Endothelial cell of umbilical vein (primary cell): ENCODE measurements at regions not wholly inside any gene's neighbourhood (a gene's known extent, or its start where the extent isn't known, plus 50 kb on each side); places are given as distances from the start of the nearest gene placed in this dataset.

Experiments
- BruUV-seq: library from RNA; stranded (reverse); fragments of 400-500 nt; replicated peaks from 2 replicates; lab custom pipeline; 2021; lab: Mats Ljungman, UMichigan
- CTCF ChIA-PET: fragments of 300-600, 350-600 bp; sonication (Branson Sonifier 250); formaldehyde crosslinking; loops from one replicate; lab custom pipeline; 2021; ENCODE audit warnings: antibody characterized with exemption, inconsistent platforms; lab: Charles Lee
- POLR2A ChIA-PET: fragments of 300-600, 350-600 bp; sonication (Branson Sonifier 250); formaldehyde crosslinking; loops from one replicate; lab custom pipeline; 2021; ENCODE audit warnings: antibody characterized with exemption, inconsistent platforms; lab: Charles Lee
- DNase-seq: peaks from one replicate; pipeline ENCODE4 v3.0.0-alpha.2; 2011; ENCODE audit warnings: low read depth, low spot score
- FAIRE-seq: peaks from 2 replicates; lab custom pipeline; 2011; peaks lifted over from hg19 to GRCh38; lab: Jason Lieb, UNC
- H2AFZ ChIP-seq: 2 replicates; pipeline ENCODE4 v1.6.0; 2012; ENCODE audit warnings: low read depth, low read length, control low read depth, inconsistent platforms
- H3K27ac ChIP-seq: 2 replicates; pipeline ENCODE4 v1.5.1; 2011; ENCODE audit warnings: low read depth, mild to moderate bottlenecking, control low read depth, low read length, moderate library complexity; ENCODE audit not compliant: insufficient read depth
- H3K27me3 ChIP-seq, 2 experiments: 2 replicates each; pipeline versions ENCODE4 v1.6.0 to v1.6.1; 2011; ENCODE audit warnings: low read length in 2 of 2, mixed read lengths in 1 of 2; ENCODE audit not compliant: control insufficient read depth in 2 of 2, insufficient read depth in 2 of 2
- H3K36me3 ChIP-seq, 2 experiments: 2 replicates in 1 of 2; 3 replicates in 1 of 2; pipeline ENCODE4 v1.5.1; 2011; ENCODE audit warnings: low read length in 2 of 2, mild to moderate bottlenecking in 1 of 2, moderate library complexity in 1 of 2; ENCODE audit not compliant: control insufficient read depth in 2 of 2, insufficient read depth in 2 of 2; ENCODE audit errors: extremely low read depth in 1 of 2
- H3K4me1 ChIP-seq: 3 replicates; pipeline ENCODE4 v1.5.1; 2011; ENCODE audit warnings: mild to moderate bottlenecking, low read length; ENCODE audit not compliant: control insufficient read depth, insufficient read depth; ENCODE audit errors: extremely low read depth
- H3K4me2 ChIP-seq: 2 replicates; pipeline ENCODE4 v1.6.1; 2011; ENCODE audit warnings: low read length, control low read depth, mixed read lengths; ENCODE audit not compliant: insufficient read depth
- H3K4me3 ChIP-seq, 3 experiments: fragments of 200-600 bp in 1 of 3; sonication (generic), shearing (Covaris generic) in 1 of 3; replicated peaks in 1 of 3; 2 replicates each; pipeline ENCODE4 v1.5.1; 2011 to 2016; ENCODE audit warnings: control low read depth in 3 of 3, low read length in 3 of 3, mild to moderate bottlenecking in 2 of 3, inconsistent platforms in 1 of 3, low read depth in 1 of 3, moderate library complexity in 1 of 3; ENCODE audit not compliant: insufficient read depth in 1 of 3
- H3K79me2 ChIP-seq: 2 replicates; pipeline ENCODE4 v1.6.0; 2012; ENCODE audit warnings: low read length, inconsistent platforms; ENCODE audit not compliant: control insufficient read depth, insufficient read depth
- H3K9ac ChIP-seq: replicated peaks from 2 replicates; pipeline ENCODE3; 2011; ENCODE audit warnings: low read length, control low read depth; ENCODE audit not compliant: insufficient read depth; ENCODE audit errors: extremely low read depth
- H3K9me1 ChIP-seq: replicated peaks from 3 replicates; pipeline ENCODE4 v1.6.0; 2011; ENCODE audit warnings: mild to moderate bottlenecking, low read length; ENCODE audit not compliant: control insufficient read depth, insufficient read depth; ENCODE audit errors: extremely low read depth
- H3K9me3 ChIP-seq: replicated peaks from 2 replicates; pipeline ENCODE4 v1.5.1; 2012; ENCODE audit warnings: low read length, inconsistent platforms; ENCODE audit not compliant: control insufficient read depth, insufficient read depth
- H4K20me1 ChIP-seq: replicated peaks from 2 replicates; pipeline ENCODE3; 2011; ENCODE audit warnings: mild to moderate bottlenecking, low read length; ENCODE audit not compliant: control insufficient read depth, insufficient read depth; ENCODE audit errors: extremely low read depth
- EZH2 ChIP-seq: IDR thresholded peaks from 2 replicates; pipeline ENCODE4 v1.6.1; 2012; ENCODE audit warnings: borderline replicate concordance, low read depth, mild to moderate bottlenecking, moderate library complexity, low read length, inconsistent platforms; ENCODE audit not compliant: severe bottlenecking
- FOS ChIP-seq: IDR thresholded peaks from 2 replicates; pipeline ENCODE4 v1.6.1; 2011; ENCODE audit warnings: mild to moderate bottlenecking, low read length, moderate library complexity, borderline replicate concordance; ENCODE audit not compliant: insufficient read depth
- GATA2 ChIP-seq: IDR thresholded peaks from 2 replicates; pipeline ENCODE4 v1.7.0; 2011; ENCODE audit warnings: low read depth, mild to moderate bottlenecking, moderate library complexity, mixed read lengths, low read length; ENCODE audit not compliant: insufficient read length, insufficient read depth
- JUN ChIP-seq: IDR thresholded peaks from 2 replicates; pipeline ENCODE4 v1.6.1; 2011; ENCODE audit warnings: borderline replicate concordance, low read depth; ENCODE audit not compliant: insufficient read length, insufficient read depth
- MYC ChIP-seq: IDR thresholded peaks from one replicate; pipeline ENCODE4 v1.6.1; 2011; ENCODE audit warnings: mild to moderate bottlenecking, low read depth, low read length
- POLR2A ChIP-seq: IDR thresholded peaks from 2 replicates; pipeline ENCODE4 v1.6.1; 2012; ENCODE audit warnings: low read depth, mild to moderate bottlenecking, control low read depth, low read length
- POLR2AphosphoS5 ChIP-seq: IDR thresholded peaks from 2 replicates; pipeline ENCODE4 v1.6.1; 2012; ENCODE audit warnings: low read depth, mild to moderate bottlenecking, control low read depth, low read length, moderate library complexity; ENCODE audit not compliant: insufficient read depth
- dilution Hi-C: fragments of 300-500 bp; cut with MboI; formaldehyde crosslinking; loops from one replicate; pipeline ENCODE4 v1.15.0; 2019; ENCODE audit warnings: low sequenced_read_pairs; ENCODE audit not compliant: extremely low pct_ligation_motif_present
- intact Hi-C: fragments of 100-400 bp; cut with micrococcal nuclease; formaldehyde crosslinking; loops from one replicate; pipeline ENCODE4 v1.10.0; 2022
- TF ChIP-seq, protein P1 (sequence below), 2 donors: IDR thresholded peaks; 1 replicate in 1 of 2; 2 replicates in 1 of 2; pipeline ENCODE4 v1.5.1; 2011; ENCODE audit warnings: low read length in 2 of 2, mild to moderate bottlenecking in 2 of 2, moderate library complexity in 2 of 2, control low read depth in 1 of 2, inconsistent platforms in 1 of 2, low read depth in 1 of 2; ENCODE audit not compliant: insufficient read depth in 1 of 2; ENCODE audit errors: extremely low read depth in 1 of 2
- TF ChIP-seq, protein P2 (sequence below): IDR thresholded peaks from 2 replicates; pipeline ENCODE4 v1.6.1; 2011; ENCODE audit not compliant: insufficient read depth, insufficient read length

DNA sequence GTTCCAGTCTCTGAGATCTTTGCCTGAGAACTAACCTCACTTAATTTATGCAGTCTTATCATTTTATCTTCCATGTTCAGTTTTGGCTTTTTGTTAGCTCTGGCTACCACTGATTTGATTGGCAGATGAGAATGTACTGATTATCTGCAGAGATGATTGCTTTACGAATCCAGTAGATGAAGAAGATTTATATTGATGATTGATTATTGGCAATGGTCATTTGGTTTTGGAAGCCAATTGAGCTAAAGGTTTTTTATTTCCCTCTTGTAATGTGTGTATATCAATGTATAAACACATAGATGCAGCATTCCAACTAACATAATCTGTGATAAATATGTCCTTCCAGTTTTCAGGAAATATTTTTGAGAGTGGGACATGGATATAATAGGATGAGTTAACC, 763.6 kb downstream of the CDH11 start:
- H3K4me2 ChIP-seq = no peak overlapping the region
- H3K36me3 ChIP-seq = no peaks in the 10 kb centered on the region
- POLR2A ChIA-PET = no interaction called here
- intact Hi-C loops (no loop called here), dilution Hi-C loops (no loop called here)
- no peaks in the 10 kb centered on the region for H3K9me1 ChIP-seq
- no peaks in the 10 kb centered on the region for H4K20me1 ChIP-seq
- TF ChIP-seq POLR2A = no peak
- no peak for TF ChIP-seq JUN
- TF ChIP-seq GATA2 = no peak
- TF ChIP-seq FOS = no peak
- TF ChIP-seq, protein P1, sequence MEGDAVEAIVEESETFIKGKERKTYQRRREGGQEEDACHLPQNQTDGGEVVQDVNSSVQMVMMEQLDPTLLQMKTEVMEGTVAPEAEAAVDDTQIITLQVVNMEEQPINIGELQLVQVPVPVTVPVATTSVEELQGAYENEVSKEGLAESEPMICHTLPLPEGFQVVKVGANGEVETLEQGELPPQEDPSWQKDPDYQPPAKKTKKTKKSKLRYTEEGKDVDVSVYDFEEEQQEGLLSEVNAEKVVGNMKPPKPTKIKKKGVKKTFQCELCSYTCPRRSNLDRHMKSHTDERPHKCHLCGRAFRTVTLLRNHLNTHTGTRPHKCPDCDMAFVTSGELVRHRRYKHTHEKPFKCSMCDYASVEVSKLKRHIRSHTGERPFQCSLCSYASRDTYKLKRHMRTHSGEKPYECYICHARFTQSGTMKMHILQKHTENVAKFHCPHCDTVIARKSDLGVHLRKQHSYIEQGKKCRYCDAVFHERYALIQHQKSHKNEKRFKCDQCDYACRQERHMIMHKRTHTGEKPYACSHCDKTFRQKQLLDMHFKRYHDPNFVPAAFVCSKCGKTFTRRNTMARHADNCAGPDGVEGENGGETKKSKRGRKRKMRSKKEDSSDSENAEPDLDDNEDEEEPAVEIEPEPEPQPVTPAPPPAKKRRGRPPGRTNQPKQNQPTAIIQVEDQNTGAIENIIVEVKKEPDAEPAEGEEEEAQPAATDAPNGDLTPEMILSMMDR (IDR thresholded peaks at IDR 0.05; ENCODE audit: extremely low read depth in 1 of 2, insufficient read depth in 1 of 2, low read depth in 1 of 2, low read length in 2 of 2) = no peak
- no peak for TF ChIP-seq MYC
- TF ChIP-seq, protein P2, sequence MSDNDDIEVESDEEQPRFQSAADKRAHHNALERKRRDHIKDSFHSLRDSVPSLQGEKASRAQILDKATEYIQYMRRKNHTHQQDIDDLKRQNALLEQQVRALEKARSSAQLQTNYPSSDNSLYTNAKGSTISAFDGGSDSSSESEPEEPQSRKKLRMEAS = no peak
- no peak for TF ChIP-seq POLR2AphosphoS5
- TF ChIP-seq EZH2 = no peak
- no peak overlapping the region for H3K4me3 ChIP-seq
- CTCF ChIA-PET = no interaction called here
- FAIRE-seq (no peak), DNase-seq (no peak)
- H2AFZ ChIP-seq = no peak overlapping the region
- H3K4me1 ChIP-seq = no peaks in the 10 kb centered on the region
- H3K27me3 ChIP-seq = no peaks in the 10 kb centered on the region
- no peak overlapping the region for H3K9ac ChIP-seq
- BruUV-seq = no TSS peak
- no peak overlapping the region for H3K27ac ChIP-seq
- no peaks in the 10 kb centered on the region for H3K79me2 ChIP-seq
- no peaks in the 10 kb centered on the region for H3K9me3 ChIP-seq
